NB4 (cell line): ENCODE measurements at regions not wholly inside any gene's neighbourhood (a gene's known extent, or its start where the extent isn't known, plus 50 kb on each side); places are given as distances from the start of the nearest gene placed in this dataset.
"Not testable (repeated sequence)": the region's sequence is repeated elsewhere in the genome, so short reads cannot be mapped to it uniquely, and the experiment has no call there.

Experiments used
- CTCF ChIP-seq: IDR thresholded peaks from one replicate; pipeline ENCODE4 v1.5.1; 2012; ENCODE audit warnings: low read depth, low read length
- POLR2A ChIP-seq: IDR thresholded peaks from 2 replicates; pipeline ENCODE4 v1.6.1; 2011; ENCODE audit warnings: mild to moderate bottlenecking; ENCODE audit not compliant: insufficient read length; ENCODE audit errors: extremely low read depth
- TF ChIP-seq, protein P1 (sequence below): IDR thresholded peaks from 2 replicates; pipeline ENCODE4 v1.6.1; 2011; ENCODE audit warnings: low read depth, low read length

DNA sequence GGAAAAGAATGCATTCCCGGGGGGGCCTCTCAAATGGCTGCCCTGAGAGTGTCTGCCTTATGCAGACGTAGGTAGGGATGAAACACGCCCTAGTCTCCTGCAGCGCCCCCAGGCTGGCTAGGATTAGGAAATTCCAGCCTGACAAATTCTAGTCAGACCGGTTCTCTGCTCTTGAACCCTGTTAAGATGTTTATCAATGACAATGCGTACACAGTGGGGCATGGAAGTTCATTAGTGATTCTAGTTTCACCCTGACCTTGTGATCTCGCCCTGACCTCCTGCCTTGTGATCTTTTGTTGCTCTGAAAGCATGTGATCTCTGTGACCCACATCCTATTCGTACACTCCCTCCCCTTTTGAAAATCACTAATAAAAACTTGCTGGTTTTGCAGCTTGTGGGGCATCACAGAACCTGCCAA, 88.7 kb downstream of the MAP3K8 start:
- TF ChIP-seq CTCF, POLR2A: not testable (repeated sequence)
- TF ChIP-seq, protein P1, sequence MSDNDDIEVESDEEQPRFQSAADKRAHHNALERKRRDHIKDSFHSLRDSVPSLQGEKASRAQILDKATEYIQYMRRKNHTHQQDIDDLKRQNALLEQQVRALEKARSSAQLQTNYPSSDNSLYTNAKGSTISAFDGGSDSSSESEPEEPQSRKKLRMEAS = not testable (repeated sequence)
